Chondrocyte (in vitro differentiated cells): ENCODE measurements at regions not wholly inside any gene's neighbourhood (a gene's known extent, or its start where the extent isn't known, plus 50 kb on each side); places are given as distances from the start of the nearest gene placed in this dataset.

Experiments used
- DNase-seq: peaks from one replicate; pipeline ENCODE4 v3.0.0; 2021; ENCODE audit warnings: mixed read lengths, low spot score
- H3K27ac Mint-ChIP-seq: one replicate; pipeline ENCODE4 v1.8.0; 2021; ENCODE audit warnings: mild to moderate bottlenecking, moderate library complexity, mixed read lengths; ENCODE audit not compliant: unreplicated experiment
- H3K27me3 Mint-ChIP-seq: 2 replicates; pipeline ENCODE4 v1.8.0; 2021; ENCODE audit warnings: low read depth, mixed read lengths
- H3K36me3 Mint-ChIP-seq: 2 replicates; pipeline ENCODE4 v1.8.0; 2021; ENCODE audit warnings: low read depth, mixed read lengths
- H3K4me1 Mint-ChIP-seq: 2 replicates; pipeline ENCODE4 v1.8.0; 2021; ENCODE audit warnings: low read depth, mild to moderate bottlenecking, mixed read lengths
- H3K4me3 Mint-ChIP-seq: one replicate; pipeline ENCODE4 v1.8.0; 2021; ENCODE audit warnings: mild to moderate bottlenecking, moderate library complexity, mixed read lengths; ENCODE audit not compliant: unreplicated experiment
- H3K9me3 Mint-ChIP-seq: 2 replicates; pipeline ENCODE4 v1.8.0; 2021; ENCODE audit warnings: low read depth, mixed read lengths
- CTCF ChIP-seq: fragments of 200-600 bp; sonication (generic); IDR thresholded peaks from 2 replicates; pipeline ENCODE4 v1.5.0; 2021; ENCODE audit warnings: antibody characterized with exemption, mild to moderate bottlenecking, moderate library complexity

DNA sequence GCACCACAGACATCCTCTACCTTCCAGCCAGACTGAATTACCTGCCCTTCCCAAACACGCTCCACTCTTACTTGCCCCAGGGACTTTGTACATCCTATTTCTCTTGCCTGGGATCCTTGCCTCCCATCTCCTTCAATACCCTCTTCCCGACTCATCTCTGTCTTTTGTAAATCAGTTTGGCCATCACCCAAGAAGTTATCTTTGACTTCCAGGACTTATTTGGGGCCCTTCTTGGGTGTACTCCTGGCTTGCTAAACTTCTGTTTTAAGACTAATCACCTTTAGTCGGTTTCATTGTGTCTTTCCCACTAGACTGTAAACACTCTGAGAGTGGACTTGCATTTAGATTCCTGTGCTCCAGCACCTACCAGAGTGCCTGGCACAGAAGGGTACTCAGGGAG is 545.6 kb downstream of the ACTL7B start:
- peaks cover 7% of the 10 kb centered on the region for H3K4me1 Mint-ChIP-seq
- H3K27me3 Mint-ChIP-seq: peaks cover 9% of the 10 kb centered on the region
- TF ChIP-seq CTCF: no peak
- H3K27ac Mint-ChIP-seq: no peak overlapping the region
- H3K4me3 Mint-ChIP-seq: no peak overlapping the region
- peaks cover 8% of the 10 kb centered on the region for H3K9me3 Mint-ChIP-seq
- no peak for DNase-seq
- peaks cover 1% of the 10 kb centered on the region for H3K36me3 Mint-ChIP-seq

DNA sequence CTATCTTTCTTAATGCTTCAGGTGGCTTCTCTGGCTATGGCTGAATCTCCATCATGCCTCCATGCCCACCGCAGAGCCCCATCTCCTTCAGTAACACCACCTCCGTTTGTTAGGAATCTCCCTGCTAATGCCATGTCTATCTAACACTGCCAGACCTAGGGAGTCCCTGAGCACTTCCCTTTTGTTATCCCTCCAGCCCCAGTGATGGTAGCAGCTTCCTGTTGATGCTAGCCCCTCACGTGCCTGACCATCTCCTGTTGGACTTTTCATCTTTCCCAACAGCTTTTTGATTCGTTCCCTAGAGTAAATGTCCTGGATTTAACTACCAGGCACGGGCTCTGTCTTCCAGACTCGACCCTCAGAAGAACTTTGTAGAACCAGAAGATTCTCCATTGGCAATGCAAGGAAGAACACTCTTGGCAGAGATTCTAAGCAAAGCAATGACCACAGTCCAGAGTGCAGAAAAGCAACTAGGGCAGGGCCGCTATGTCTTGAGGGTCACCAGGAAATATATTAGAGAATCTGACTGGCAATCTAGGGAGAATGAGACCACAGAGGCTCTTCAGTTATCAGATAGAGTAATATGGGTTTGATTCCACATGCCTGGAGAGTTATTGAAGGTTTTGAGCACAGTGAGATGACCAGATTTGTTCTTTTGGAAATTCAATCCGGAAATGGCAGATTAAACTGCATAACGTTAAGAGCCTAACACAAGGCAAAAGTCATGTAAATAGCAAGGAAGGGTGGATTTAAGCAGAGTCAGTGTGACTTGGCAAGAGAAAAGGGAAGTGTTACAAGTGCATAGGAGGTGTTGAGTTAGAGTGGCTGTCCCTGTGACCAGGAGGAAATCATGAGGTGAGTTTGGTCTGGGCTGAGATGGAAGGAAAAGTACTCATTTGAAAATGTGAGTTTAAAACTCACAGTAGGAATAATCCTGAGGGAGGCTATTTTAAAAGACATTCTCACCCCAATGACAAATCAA is 555.2 kb downstream of the ACTL7B start:
- Mint-ChIP-seq H3K27ac (no peak overlapping the region), H3K36me3 (no peaks in the 10 kb centered on the region), H3K9me3 (peaks cover 7% of the 10 kb centered on the region), H3K4me3 (no peak overlapping the region), H3K27me3 (peaks cover 1% of the 10 kb centered on the region), H3K4me1 (peaks cover 30% of the 10 kb centered on the region)
- TF ChIP-seq CTCF: no peak
- DNase-seq: no peak

DNA sequence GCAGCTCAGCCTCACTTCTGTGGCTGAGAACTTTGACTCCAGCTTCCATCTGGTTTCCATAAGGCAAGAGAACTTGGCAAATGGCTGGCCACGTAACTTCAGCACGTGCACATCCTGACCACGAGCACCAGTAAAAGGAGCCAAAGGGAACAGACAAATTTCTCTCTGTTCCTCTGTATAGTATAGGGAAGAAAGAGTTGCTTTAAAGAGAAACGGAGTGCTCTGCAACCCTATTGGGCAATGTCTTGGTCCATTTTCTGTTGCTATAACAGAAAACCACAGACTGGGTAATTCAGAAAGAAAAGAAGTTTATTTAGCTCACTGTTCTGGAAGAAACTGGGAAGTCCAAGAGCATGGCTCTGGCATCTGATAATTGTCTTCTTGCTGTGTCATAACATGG is 558.7 kb downstream of the ACTL7B start:
- Mint-ChIP-seq H3K4me3 (no peak overlapping the region), H3K27me3 (peaks cover 1% of the 10 kb centered on the region), H3K36me3 (no peaks in the 10 kb centered on the region), H3K4me1 (peaks cover 27% of the 10 kb centered on the region), H3K9me3 (peaks cover 4% of the 10 kb centered on the region), H3K27ac (peak overlapping the region; percentile 34)
- TF ChIP-seq CTCF: no peak
- DNase-seq: no peak

GRCh38 chr9:108296056-108296455 is 559.7 kb downstream of the ACTL7B start:
- peaks cover 4% of the 10 kb centered on the region for H3K9me3 Mint-ChIP-seq
- DNase-seq: no peak
- H3K27ac Mint-ChIP-seq: peak overlapping the region; percentile 34
- no peak for TF ChIP-seq CTCF
- H3K36me3 Mint-ChIP-seq: no peaks in the 10 kb centered on the region
- peaks cover 29% of the 10 kb centered on the region for H3K4me1 Mint-ChIP-seq
- no peak overlapping the region for H3K4me3 Mint-ChIP-seq
- peaks cover 1% of the 10 kb centered on the region for H3K27me3 Mint-ChIP-seq

GRCh38 chr9:108291586-108291932 is 564.2 kb downstream of the ACTL7B start:
- Mint-ChIP-seq H3K9me3 (no peaks in the 10 kb centered on the region), H3K4me1 (peaks cover 31% of the 10 kb centered on the region), H3K27ac (no peak overlapping the region), H3K36me3 (no peaks in the 10 kb centered on the region), H3K4me3 (no peak overlapping the region), H3K27me3 (no peaks in the 10 kb centered on the region)
- TF ChIP-seq CTCF: no peak
- no peak for DNase-seq
